GM12874 (cell line): ENCODE measurements at regions not wholly inside any gene's neighbourhood (a gene's known extent, or its start where the extent isn't known, plus 50 kb on each side); places are given as distances from the start of the nearest gene placed in this dataset.

ENCODE experiments used
- TF ChIP-seq, protein P1 (sequence below): IDR thresholded peaks from 2 replicates; pipeline ENCODE4 v1.5.1; 2011; ENCODE audit warnings: low read depth, mild to moderate bottlenecking, control low read depth, low read length, moderate library complexity; ENCODE audit not compliant: insufficient read depth

DNA sequence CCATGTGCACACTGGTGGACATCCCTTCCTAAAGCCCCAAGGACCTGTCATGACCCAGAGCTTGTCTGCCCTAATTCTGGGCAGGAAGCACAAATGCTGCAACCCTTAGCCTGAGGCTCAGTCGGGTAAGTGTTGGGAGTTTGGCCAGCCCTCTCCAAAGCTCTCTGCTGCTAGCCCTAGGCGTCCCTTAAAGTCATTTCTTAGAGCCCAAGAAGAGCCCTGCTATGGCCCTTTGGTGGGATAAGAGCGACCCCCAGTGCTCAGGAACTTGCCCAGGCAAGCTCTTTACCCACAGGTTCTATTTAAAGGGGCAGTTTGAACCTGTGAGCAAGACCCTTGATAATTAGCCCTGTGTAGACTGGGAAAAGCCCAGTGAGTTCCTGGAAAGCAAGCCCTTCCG is 356.8 kb downstream of the RRAGC start:
- TF ChIP-seq, protein P1, sequence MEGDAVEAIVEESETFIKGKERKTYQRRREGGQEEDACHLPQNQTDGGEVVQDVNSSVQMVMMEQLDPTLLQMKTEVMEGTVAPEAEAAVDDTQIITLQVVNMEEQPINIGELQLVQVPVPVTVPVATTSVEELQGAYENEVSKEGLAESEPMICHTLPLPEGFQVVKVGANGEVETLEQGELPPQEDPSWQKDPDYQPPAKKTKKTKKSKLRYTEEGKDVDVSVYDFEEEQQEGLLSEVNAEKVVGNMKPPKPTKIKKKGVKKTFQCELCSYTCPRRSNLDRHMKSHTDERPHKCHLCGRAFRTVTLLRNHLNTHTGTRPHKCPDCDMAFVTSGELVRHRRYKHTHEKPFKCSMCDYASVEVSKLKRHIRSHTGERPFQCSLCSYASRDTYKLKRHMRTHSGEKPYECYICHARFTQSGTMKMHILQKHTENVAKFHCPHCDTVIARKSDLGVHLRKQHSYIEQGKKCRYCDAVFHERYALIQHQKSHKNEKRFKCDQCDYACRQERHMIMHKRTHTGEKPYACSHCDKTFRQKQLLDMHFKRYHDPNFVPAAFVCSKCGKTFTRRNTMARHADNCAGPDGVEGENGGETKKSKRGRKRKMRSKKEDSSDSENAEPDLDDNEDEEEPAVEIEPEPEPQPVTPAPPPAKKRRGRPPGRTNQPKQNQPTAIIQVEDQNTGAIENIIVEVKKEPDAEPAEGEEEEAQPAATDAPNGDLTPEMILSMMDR: no peak; the same call in 1 of the 2 replicates

- TF ChIP-seq, protein P1: no peak
Observed at GRCh38 chr1:38500891-38501290, 358.7 kb downstream of the RRAGC start.

DNA sequence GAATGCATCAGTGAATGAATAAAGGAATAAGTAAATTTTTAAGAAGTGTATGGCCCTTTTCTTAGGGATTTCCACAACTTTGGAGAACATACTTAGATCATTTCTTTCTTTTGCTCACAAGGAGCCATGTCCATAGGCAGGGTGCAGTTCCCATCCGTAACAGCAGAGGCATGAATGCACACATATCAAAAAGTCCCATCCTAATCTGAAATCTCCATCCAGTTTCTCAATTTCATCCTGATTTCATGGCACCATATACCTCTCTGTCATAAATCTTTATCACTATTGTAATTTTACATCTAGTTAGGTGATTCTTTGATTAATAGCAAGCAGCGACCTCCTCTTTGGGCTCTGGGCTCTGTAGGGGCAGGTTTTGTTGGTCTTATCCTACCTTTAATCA is 359.2 kb downstream of the RRAGC start:
- TF ChIP-seq, protein P1: peak; percentile 49; the same call in 1 of the 2 replicates

- TF ChIP-seq, protein P1: no peak
Observed at GRCh38 chr1:38498686-38499085, 360.9 kb downstream of the RRAGC start.

DNA sequence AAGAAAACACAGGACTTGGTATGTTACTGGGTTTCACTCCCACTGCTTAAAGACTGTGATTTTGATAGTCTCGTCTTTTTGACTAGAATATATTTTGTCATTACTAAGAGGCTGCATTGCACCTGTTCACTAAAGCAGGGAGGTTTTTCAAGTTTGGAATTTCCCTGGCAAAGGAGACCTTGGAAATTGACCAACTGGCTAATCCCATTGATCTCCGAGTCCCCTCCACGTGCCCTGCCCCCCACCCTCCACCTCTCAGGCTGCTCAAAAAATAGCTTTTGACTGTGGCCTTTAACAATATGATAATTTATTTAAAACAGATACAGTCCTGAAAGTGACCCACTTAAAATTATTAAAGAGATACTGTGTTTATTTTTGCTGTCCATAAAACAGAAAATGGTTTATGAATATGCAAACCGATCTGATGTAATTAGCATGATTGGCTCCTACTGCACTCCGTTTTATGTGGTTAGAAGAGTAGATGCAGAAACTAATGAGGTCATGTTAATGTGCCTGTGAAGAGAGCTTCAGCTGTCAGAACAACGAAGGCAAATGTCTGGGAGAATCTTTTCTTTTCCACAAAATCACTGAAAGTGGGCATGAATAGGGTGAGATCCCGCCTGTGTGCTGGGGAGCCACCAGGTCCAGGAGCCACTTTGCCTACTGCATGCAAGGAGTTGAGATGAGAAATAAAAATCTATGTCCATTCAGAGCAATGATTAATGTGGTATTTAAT is 361.5 kb downstream of the RRAGC start:
- TF ChIP-seq, protein P1: no peak

GRCh38 chr1:38489844-38490270 is 369.7 kb downstream of the RRAGC start:
- TF ChIP-seq, protein P1: peak; percentile 91

DNA sequence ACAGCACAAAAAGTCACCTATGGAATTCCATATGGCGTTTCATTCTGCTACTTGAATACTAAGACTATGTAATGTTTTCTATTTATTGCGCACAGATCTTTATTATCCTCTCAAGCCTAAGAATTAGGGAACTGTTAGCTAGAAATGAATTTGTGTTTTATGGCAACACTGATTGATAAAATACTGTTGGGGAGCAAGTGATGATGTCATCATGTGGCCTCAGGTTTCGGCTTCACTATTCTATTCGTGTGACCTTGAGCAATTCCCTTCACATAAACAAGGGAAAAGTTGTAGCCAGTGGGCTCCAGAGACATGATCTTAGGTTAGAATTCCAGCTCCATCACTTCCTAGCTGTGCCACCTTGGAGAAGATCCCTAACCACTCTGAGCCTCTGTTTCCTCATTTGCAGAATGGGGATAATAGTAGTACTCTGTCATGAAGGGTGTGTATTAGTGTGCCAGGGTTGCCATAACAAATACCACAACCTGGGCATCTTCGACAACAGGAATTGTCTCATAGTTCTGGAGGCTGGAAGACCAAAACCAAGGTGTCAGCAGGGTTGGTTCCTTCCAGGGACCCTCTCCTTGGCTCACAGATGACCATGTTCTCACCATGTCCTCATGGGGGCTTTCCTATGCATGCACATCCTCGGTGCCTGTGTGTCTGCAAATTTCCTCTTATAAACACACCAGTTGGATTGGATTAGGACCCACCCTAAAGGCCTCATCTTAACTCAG is 371.2 kb downstream of the RRAGC start:
- TF ChIP-seq, protein P1: no peak
